ENCODE measurements at regions not wholly inside any gene's neighbourhood (a gene's known extent, or its start where the extent isn't known, plus 50 kb on each side); places are given as distances from the start of the nearest gene placed in this dataset.

GRCh38 chr2:40559175-40559574, 107.3 kb upstream of the SLC8A1 start:
- TF ChIP-seq, protein P1, sequence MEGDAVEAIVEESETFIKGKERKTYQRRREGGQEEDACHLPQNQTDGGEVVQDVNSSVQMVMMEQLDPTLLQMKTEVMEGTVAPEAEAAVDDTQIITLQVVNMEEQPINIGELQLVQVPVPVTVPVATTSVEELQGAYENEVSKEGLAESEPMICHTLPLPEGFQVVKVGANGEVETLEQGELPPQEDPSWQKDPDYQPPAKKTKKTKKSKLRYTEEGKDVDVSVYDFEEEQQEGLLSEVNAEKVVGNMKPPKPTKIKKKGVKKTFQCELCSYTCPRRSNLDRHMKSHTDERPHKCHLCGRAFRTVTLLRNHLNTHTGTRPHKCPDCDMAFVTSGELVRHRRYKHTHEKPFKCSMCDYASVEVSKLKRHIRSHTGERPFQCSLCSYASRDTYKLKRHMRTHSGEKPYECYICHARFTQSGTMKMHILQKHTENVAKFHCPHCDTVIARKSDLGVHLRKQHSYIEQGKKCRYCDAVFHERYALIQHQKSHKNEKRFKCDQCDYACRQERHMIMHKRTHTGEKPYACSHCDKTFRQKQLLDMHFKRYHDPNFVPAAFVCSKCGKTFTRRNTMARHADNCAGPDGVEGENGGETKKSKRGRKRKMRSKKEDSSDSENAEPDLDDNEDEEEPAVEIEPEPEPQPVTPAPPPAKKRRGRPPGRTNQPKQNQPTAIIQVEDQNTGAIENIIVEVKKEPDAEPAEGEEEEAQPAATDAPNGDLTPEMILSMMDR (IDR thresholded peaks at IDR 0.05), result no peak
- TF ChIP-seq EZH2 (IDR thresholded peaks at IDR 0.05) (no peak), EZH2phosphoT487 (IDR thresholded peaks at IDR 0.05) (no peak)

Measured in neural progenitor cell (in vitro differentiated cells).